Cerebellar nuclear complex (tissue), 1 donor: ENCODE measurements at regions not wholly inside any gene's neighbourhood (a gene's known extent, or its start where the extent isn't known, plus 50 kb on each side); places are given as distances from the start of the nearest gene placed in this dataset.
"Not testable (repeated sequence)": the region's sequence is repeated elsewhere in the genome, so short reads cannot be mapped to it uniquely, and the experiment has no call there.

Experiments used
- DNase-seq, 2 experiments: peaks; one replicate each; lab custom pipeline; 2025; lab: John Stamatoyannopoulos, UW

GRCh38 chr12:87679251-87679650 lies 349.9 kb downstream of the C12orf50 start:
- no peak for DNase-seq

GRCh38 chr12:87678453-87678852 lies 350.7 kb downstream of the C12orf50 start:
- no peak for DNase-seq

- no peak for DNase-seq
Observed at GRCh38 chr12:87676731-87677130, 352.5 kb downstream of the C12orf50 start.

GRCh38 chr12:87671757-87672156 lies 357.4 kb downstream of the C12orf50 start:
- no peak for DNase-seq

- DNase-seq = no peak
Observed at GRCh38 chr12:87670448-87670847, 358.8 kb downstream of the C12orf50 start.

GRCh38 chr12:87667378-87667777 lies 361.8 kb downstream of the C12orf50 start:
- DNase-seq = no peak

- no peak for DNase-seq
Observed at GRCh38 chr12:87661786-87662377, 367.3 kb downstream of the C12orf50 start.

- no peak for DNase-seq
Observed at GRCh38 chr12:87660987-87661774, 368.0 kb downstream of the C12orf50 start.

- DNase-seq = no peak
Observed at GRCh38 chr12:87660291-87660690, 368.9 kb downstream of the C12orf50 start.

GRCh38 chr12:87656311-87656710 lies 372.9 kb downstream of the C12orf50 start:
- DNase-seq = no peak

GRCh38 chr12:87651670-87652425 lies 377.4 kb downstream of the C12orf50 start:
- no peak for DNase-seq

- no peak for DNase-seq
Observed at GRCh38 chr12:87642245-87642644, 387.0 kb downstream of the C12orf50 start.

GRCh38 chr12:87618199-87618598 lies 411.0 kb downstream of the C12orf50 start:
- DNase-seq = no peak

GRCh38 chr12:87612996-87613395 lies 416.2 kb downstream of the C12orf50 start:
- DNase-seq = no peak

GRCh38 chr12:87608321-87608720 lies 420.9 kb downstream of the C12orf50 start:
- DNase-seq = no peak

GRCh38 chr12:87603727-87604126 lies 425.5 kb downstream of the C12orf50 start:
- DNase-seq = no peak

GRCh38 chr12:87599459-87599858 lies 429.7 kb downstream of the C12orf50 start:
- no peak for DNase-seq

GRCh38 chr12:87597114-87597513 lies 432.1 kb downstream of the C12orf50 start:
- DNase-seq = no peak

- DNase-seq = no peak
Observed at GRCh38 chr12:87596636-87597035, 432.6 kb downstream of the C12orf50 start.

GRCh38 chr12:87596134-87596533 lies 433.1 kb downstream of the C12orf50 start:
- DNase-seq = no peak

GRCh38 chr12:87585882-87586557 lies 443.2 kb downstream of the C12orf50 start:
- DNase-seq = no peak

GRCh38 chr12:87579091-87579490 lies 450.1 kb downstream of the C12orf50 start:
- DNase-seq = not testable (repeated sequence)
